ENCODE measurements at regions not wholly inside any gene's neighbourhood (a gene's known extent, or its start where the extent isn't known, plus 50 kb on each side); places are given as distances from the start of the nearest gene placed in this dataset.
A peak's percentile ranks its signal among the peaks of the same experiment; 100 is the strongest.

- TF ChIP-seq POLR2A (IDR thresholded peaks at IDR 0.05), result no peak
- no peak for TF ChIP-seq POLR2AphosphoS5 (IDR thresholded peaks at IDR 0.05)
- no peak for TF ChIP-seq EP300 (IDR thresholded peaks at IDR 0.05)
- TF ChIP-seq CTCF (IDR thresholded peaks at IDR 0.05), result no peak
- no peak for DNase-seq (ENCODE audit: low spot score in 2 of 2)
- Histone ChIP-seq H3K9me3 (no peaks in the 10 kb centered on the region), H3K4me1 (peaks cover 48% of the 10 kb centered on the region), H3K27me3 (no peaks in the 10 kb centered on the region), H3K27ac (no peak overlapping the region), H3K4me3 (no peak overlapping the region), H3K36me3 (no peaks in the 10 kb centered on the region)
- 64% methylated on average over 24 of the region's 25 CpGs for WGBS
These were observed 61.9 kb upstream of the GSE1 start for GRCh38 chr16:85550953-85551924.

GRCh38 chr16:85552980-85553435 is 60.1 kb upstream of the GSE1 start:
- no peak for DNase-seq (ENCODE audit: low spot score in 2 of 2)
- Histone ChIP-seq H3K4me1 (peaks cover 64% of the 10 kb centered on the region), H3K9me3 (no peaks in the 10 kb centered on the region), H3K4me3 (peak overlapping the region; percentile 80), H3K36me3 (no peaks in the 10 kb centered on the region), H3K27ac (peak overlapping the region; percentile 85), H3K27me3 (no peaks in the 10 kb centered on the region)
- 4% methylated on average over 20 of the region's 43 CpGs for WGBS
- no peak for TF ChIP-seq EP300 (IDR thresholded peaks at IDR 0.05)
- no peak for TF ChIP-seq POLR2A (IDR thresholded peaks at IDR 0.05)
- TF ChIP-seq POLR2AphosphoS5 (IDR thresholded peaks at IDR 0.05), result no peak
- TF ChIP-seq CTCF (IDR thresholded peaks at IDR 0.05), result no peak

GRCh38 chr16:85553436-85554113 is 59.5 kb upstream of the GSE1 start:
- no peak for DNase-seq (ENCODE audit: low spot score in 2 of 2)
- no peaks in the 10 kb centered on the region for H3K36me3 ChIP-seq
- TF ChIP-seq EP300 (IDR thresholded peaks at IDR 0.05) (no peak), POLR2AphosphoS5 (IDR thresholded peaks at IDR 0.05) (no peak), POLR2A (IDR thresholded peaks at IDR 0.05) (no peak), CTCF (IDR thresholded peaks at IDR 0.05) (no peak)
- H3K4me3 ChIP-seq, result peak overlapping the region; percentile 80
- H3K27ac ChIP-seq, result peak overlapping the region; percentile 85
- 2% methylated on average over 13 of the region's 57 CpGs for WGBS
- no peaks in the 10 kb centered on the region for H3K27me3 ChIP-seq
- H3K4me1 ChIP-seq, result peaks cover 69% of the 10 kb centered on the region
- H3K9me3 ChIP-seq, result no peaks in the 10 kb centered on the region

GRCh38 chr16:85554114-85554888 is 58.8 kb upstream of the GSE1 start:
- Histone ChIP-seq H3K4me3 (peak overlapping the region; percentile 80), H3K9me3 (no peaks in the 10 kb centered on the region), H3K36me3 (no peaks in the 10 kb centered on the region), H3K4me1 (peaks cover 77% of the 10 kb centered on the region), H3K27me3 (no peaks in the 10 kb centered on the region), H3K27ac (peak overlapping the region; percentile 85)
- WGBS, result under 1% methylated on average over 35 of the region's 49 CpGs
- DNase-seq (ENCODE audit: low spot score in 2 of 2), result peak in 1 of 2 donors; percentile 86
- TF ChIP-seq POLR2AphosphoS5 (IDR thresholded peaks at IDR 0.05) (no peak), POLR2A (IDR thresholded peaks at IDR 0.05) (no peak), CTCF (IDR thresholded peaks at IDR 0.05) (no peak), EP300 (IDR thresholded peaks at IDR 0.05) (no peak)
